ENCODE measurements at regions not wholly inside any gene's neighbourhood (a gene's known extent, or its start where the extent isn't known, plus 50 kb on each side); places are given as distances from the start of the nearest gene placed in this dataset.

DNA sequence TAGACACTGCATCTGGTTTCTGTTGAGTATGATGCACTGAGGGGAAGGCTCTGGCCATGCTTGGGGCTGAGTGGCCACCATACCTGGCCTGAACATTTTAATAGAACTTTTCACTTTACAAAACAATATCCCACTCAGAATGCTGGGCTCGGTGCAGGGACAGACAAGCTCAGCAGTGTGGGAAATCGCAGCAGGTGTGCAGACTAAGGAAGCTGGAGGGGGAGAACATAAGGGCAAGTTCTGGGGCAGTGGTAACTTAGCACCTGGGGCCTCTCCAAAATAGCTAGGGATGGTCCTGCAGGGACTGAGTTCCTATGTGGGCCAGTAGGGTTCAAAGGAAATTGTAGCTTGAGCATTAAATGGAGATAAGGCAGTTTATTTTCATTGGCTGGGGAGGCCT lies 90.9 kb upstream of the RNU6-1 start (continued):
- no peak for TF ChIP-seq IRF2 (CRISPR knock-in tag; IDR thresholded peaks at IDR 0.05; ENCODE audit: borderline replicate concordance, low read depth)

- no peak overlapping the region for H3K27ac Mint-ChIP-seq
- peaks cover 3% of the 10 kb centered on the region for H3K27me3 Mint-ChIP-seq (ENCODE audit: low read depth)
- peaks cover 19% of the 10 kb centered on the region for H3K4me1 Mint-ChIP-seq
- no peak for TF ChIP-seq ZNF219 (CRISPR knock-in tag; IDR thresholded peaks at IDR 0.05; ENCODE audit: borderline replicate concordance)
- TF ChIP-seq FOXP4 (CRISPR knock-in tag; IDR thresholded peaks at IDR 0.05) = no peak
- TF ChIP-seq MLX (CRISPR knock-in tag; IDR thresholded peaks at IDR 0.05) = no peak
- TF ChIP-seq, protein P1, sequence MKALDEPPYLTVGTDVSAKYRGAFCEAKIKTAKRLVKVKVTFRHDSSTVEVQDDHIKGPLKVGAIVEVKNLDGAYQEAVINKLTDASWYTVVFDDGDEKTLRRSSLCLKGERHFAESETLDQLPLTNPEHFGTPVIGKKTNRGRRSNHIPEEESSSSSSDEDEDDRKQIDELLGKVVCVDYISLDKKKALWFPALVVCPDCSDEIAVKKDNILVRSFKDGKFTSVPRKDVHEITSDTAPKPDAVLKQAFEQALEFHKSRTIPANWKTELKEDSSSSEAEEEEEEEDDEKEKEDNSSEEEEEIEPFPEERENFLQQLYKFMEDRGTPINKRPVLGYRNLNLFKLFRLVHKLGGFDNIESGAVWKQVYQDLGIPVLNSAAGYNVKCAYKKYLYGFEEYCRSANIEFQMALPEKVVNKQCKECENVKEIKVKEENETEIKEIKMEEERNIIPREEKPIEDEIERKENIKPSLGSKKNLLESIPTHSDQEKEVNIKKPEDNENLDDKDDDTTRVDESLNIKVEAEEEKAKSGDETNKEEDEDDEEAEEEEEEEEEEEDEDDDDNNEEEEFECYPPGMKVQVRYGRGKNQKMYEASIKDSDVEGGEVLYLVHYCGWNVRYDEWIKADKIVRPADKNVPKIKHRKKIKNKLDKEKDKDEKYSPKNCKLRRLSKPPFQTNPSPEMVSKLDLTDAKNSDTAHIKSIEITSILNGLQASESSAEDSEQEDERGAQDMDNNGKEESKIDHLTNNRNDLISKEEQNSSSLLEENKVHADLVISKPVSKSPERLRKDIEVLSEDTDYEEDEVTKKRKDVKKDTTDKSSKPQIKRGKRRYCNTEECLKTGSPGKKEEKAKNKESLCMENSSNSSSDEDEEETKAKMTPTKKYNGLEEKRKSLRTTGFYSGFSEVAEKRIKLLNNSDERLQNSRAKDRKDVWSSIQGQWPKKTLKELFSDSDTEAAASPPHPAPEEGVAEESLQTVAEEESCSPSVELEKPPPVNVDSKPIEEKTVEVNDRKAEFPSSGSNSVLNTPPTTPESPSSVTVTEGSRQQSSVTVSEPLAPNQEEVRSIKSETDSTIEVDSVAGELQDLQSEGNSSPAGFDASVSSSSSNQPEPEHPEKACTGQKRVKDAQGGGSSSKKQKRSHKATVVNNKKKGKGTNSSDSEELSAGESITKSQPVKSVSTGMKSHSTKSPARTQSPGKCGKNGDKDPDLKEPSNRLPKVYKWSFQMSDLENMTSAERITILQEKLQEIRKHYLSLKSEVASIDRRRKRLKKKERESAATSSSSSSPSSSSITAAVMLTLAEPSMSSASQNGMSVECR (CRISPR knock-in tag; IDR thresholded peaks at IDR 0.05; ENCODE audit: borderline replicate concordance) = no peak
- TF ChIP-seq ATF2 (CRISPR knock-in tag; IDR thresholded peaks at IDR 0.05; ENCODE audit: borderline replicate concordance, low read depth) = no peak
- TF ChIP-seq SP1 (CRISPR knock-in tag; conservative IDR thresholded peaks at IDR 0.05) = no peak
- no peak for TF ChIP-seq ZNF121 (CRISPR knock-in tag; IDR thresholded peaks at IDR 0.05)
- TF ChIP-seq, protein P2, sequence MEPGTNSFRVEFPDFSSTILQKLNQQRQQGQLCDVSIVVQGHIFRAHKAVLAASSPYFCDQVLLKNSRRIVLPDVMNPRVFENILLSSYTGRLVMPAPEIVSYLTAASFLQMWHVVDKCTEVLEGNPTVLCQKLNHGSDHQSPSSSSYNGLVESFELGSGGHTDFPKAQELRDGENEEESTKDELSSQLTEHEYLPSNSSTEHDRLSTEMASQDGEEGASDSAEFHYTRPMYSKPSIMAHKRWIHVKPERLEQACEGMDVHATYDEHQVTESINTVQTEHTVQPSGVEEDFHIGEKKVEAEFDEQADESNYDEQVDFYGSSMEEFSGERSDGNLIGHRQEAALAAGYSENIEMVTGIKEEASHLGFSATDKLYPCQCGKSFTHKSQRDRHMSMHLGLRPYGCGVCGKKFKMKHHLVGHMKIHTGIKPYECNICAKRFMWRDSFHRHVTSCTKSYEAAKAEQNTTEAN (CRISPR knock-in tag; IDR thresholded peaks at IDR 0.05) = no peak
- no peak for TF ChIP-seq FOXP1 (CRISPR knock-in tag; IDR thresholded peaks at IDR 0.05; ENCODE audit: borderline replicate concordance)
- TF ChIP-seq RELA (CRISPR knock-in tag; IDR thresholded peaks at IDR 0.05; ENCODE audit: borderline replicate concordance) = no peak
- TF ChIP-seq JAZF1 (CRISPR knock-in tag; IDR thresholded peaks at IDR 0.05) = no peak
- TF ChIP-seq ZNF532 (CRISPR knock-in tag; IDR thresholded peaks at IDR 0.05; ENCODE audit: borderline replicate concordance) = no peak
- TF ChIP-seq, protein P3, sequence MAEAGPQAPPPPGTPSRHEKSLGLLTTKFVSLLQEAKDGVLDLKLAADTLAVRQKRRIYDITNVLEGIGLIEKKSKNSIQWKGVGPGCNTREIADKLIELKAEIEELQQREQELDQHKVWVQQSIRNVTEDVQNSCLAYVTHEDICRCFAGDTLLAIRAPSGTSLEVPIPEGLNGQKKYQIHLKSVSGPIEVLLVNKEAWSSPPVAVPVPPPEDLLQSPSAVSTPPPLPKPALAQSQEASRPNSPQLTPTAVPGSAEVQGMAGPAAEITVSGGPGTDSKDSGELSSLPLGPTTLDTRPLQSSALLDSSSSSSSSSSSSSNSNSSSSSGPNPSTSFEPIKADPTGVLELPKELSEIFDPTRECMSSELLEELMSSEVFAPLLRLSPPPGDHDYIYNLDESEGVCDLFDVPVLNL (CRISPR knock-in tag; IDR thresholded peaks at IDR 0.05; ENCODE audit: borderline replicate concordance, low read depth) = no peak
- no peak for TF ChIP-seq NR3C1 (CRISPR knock-in tag; conservative IDR thresholded peaks at IDR 0.05; ENCODE audit: low read depth)
- TF ChIP-seq ZNF232 (CRISPR knock-in tag; IDR thresholded peaks at IDR 0.05) = no peak
- TF ChIP-seq ZNF671 (CRISPR knock-in tag; IDR thresholded peaks at IDR 0.05) = no peak
- TF ChIP-seq NFYB (CRISPR knock-in tag; conservative IDR thresholded peaks at IDR 0.05; ENCODE audit: low read depth) = no peak
- TF ChIP-seq TP53 (CRISPR knock-in tag; IDR thresholded peaks at IDR 0.05) = no peak
- TF ChIP-seq, protein P4, sequence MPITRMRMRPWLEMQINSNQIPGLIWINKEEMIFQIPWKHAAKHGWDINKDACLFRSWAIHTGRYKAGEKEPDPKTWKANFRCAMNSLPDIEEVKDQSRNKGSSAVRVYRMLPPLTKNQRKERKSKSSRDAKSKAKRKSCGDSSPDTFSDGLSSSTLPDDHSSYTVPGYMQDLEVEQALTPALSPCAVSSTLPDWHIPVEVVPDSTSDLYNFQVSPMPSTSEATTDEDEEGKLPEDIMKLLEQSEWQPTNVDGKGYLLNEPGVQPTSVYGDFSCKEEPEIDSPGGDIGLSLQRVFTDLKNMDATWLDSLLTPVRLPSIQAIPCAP (CRISPR knock-in tag; IDR thresholded peaks at IDR 0.05) = no peak
- DNase-seq (ENCODE audit: low spot score) = no peak
- no peak for ATAC-seq
- POLR2A ChIA-PET = interaction anchor here (0.6 kb wide), 1 partner anchor 650 kb away, joined by 8 read pairs; no protein-coding TSS in a partner anchor
- CTCF ChIA-PET = no interaction called here
- H3K9me3 Mint-ChIP-seq = peaks cover 3% of the 10 kb centered on the region
- H3K36me3 Mint-ChIP-seq = no peaks in the 10 kb centered on the region
- H3K4me3 Mint-ChIP-seq = no peak overlapping the region
Observed at GRCh38 chr15:67931861-67932260, 92.0 kb upstream of the RNU6-1 start.

Measured in WTC11 (cell line).